ENCODE measurements at regions not wholly inside any gene's neighbourhood (a gene's known extent, or its start where the extent isn't known, plus 50 kb on each side); places are given as distances from the start of the nearest gene placed in this dataset.
"Not testable (repeated sequence)": the region's sequence is repeated elsewhere in the genome, so short reads cannot be mapped to it uniquely, and the experiment has no call there.

- no peak for DNase-seq (ENCODE audit: low read depth, low spot score)
- Histone ChIP-seq H3K9ac (ENCODE audit: insufficient read length, low read depth) (no peak overlapping the region), H3K4me3 (ENCODE audit: insufficient read length, low read depth) (no peak overlapping the region), H3K9me3 (ENCODE audit: insufficient read depth, low read length) (peaks cover 6% of the 10 kb centered on the region; the same call in 1 of the 2 replicates), H3K36me3 (ENCODE audit: insufficient read depth, insufficient read length, low read length) (no peaks in the 10 kb centered on the region), H3K27me3 (ENCODE audit: insufficient read depth, insufficient read length) (no peaks in the 10 kb centered on the region), H3K4me1 (ENCODE audit: insufficient read depth, insufficient read length) (no peaks in the 10 kb centered on the region)
- TF ChIP-seq SUZ12 (IDR thresholded peaks at IDR 0.05; ENCODE audit: extremely low read depth, insufficient read depth, insufficient read length) = no peak
- TF ChIP-seq ZNF274 (IDR thresholded peaks at IDR 0.05; ENCODE audit: low read depth, low read length) = no peak
- TF ChIP-seq YY1 (IDR thresholded peaks at IDR 0.05; ENCODE audit: insufficient read depth, insufficient read length) = no peak
Measured at GRCh38 chr12:59396919-59397318, 198.9 kb upstream of the SLC16A7 start.

- no peak overlapping the region for H3K9ac ChIP-seq (ENCODE audit: insufficient read length, low read depth)
- H3K36me3 ChIP-seq (ENCODE audit: insufficient read depth, insufficient read length, low read length) = no peaks in the 10 kb centered on the region
- no peak for DNase-seq (ENCODE audit: low read depth, low spot score)
- TF ChIP-seq YY1 (IDR thresholded peaks at IDR 0.05; ENCODE audit: insufficient read depth, insufficient read length) (no peak), ZNF274 (IDR thresholded peaks at IDR 0.05; ENCODE audit: low read depth, low read length) (no peak), SUZ12 (IDR thresholded peaks at IDR 0.05; ENCODE audit: extremely low read depth, insufficient read depth, insufficient read length) (no peak)
- no peaks in the 10 kb centered on the region for H3K27me3 ChIP-seq (ENCODE audit: insufficient read depth, insufficient read length)
- no peaks in the 10 kb centered on the region for H3K4me1 ChIP-seq (ENCODE audit: insufficient read depth, insufficient read length)
- H3K9me3 ChIP-seq (ENCODE audit: insufficient read depth, low read length) = peaks cover 6% of the 10 kb centered on the region; the same call in 1 of the 2 replicates
- H3K4me3 ChIP-seq (ENCODE audit: insufficient read length, low read depth) = no peak overlapping the region
Measured at GRCh38 chr12:59396519-59396918, 199.3 kb upstream of the SLC16A7 start.

DNA sequence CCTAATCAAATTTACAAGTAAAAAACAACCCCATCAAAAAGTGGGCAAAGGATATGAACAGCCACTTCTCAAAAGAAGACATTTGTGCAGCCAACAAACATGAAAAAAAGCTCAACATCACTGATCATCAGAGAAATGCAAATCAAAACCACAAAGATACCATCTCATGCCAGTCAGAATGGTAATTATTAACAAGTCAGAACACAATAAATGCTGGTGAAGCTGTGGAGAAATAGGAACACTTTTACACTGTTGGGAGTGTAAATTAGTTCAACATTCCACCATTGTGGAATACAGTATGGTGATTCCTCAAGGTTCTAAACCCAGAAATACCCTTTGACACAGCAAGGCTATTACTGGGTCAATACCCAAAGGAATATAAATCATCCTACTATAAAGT lies 200.5 kb upstream of the SLC16A7 start:
- H3K36me3 ChIP-seq (ENCODE audit: insufficient read depth, insufficient read length, low read length); H3K4me3 ChIP-seq (ENCODE audit: insufficient read length, low read depth); H3K4me1 ChIP-seq (ENCODE audit: insufficient read depth, insufficient read length); DNase-seq (ENCODE audit: low read depth, low spot score); H3K9ac ChIP-seq (ENCODE audit: insufficient read length, low read depth); H3K27me3 ChIP-seq (ENCODE audit: insufficient read depth, insufficient read length); H3K9me3 ChIP-seq (ENCODE audit: insufficient read depth, low read length): not testable (repeated sequence)

DNA sequence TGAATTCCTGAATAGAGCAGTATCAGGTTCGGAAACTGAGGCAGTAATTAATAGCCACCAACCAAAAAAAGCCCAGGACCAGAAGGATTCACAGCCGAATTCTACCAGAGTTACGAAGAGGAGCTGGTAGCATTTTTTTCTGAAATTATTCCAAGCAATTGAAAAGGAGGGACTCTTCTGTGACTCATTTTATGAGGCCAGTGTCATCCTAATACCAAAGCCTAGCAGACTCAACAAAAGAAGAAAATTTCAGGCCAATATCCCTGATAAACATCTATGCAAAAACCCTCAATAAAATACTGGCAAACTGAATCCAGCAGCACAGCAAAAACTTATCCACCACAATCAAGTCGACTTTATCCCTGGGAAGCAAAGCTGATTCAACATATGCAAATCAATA lies 202.3 kb upstream of the SLC16A7 start:
- no peak for TF ChIP-seq YY1 (IDR thresholded peaks at IDR 0.05; ENCODE audit: insufficient read depth, insufficient read length)
- no peak for TF ChIP-seq ZNF274 (IDR thresholded peaks at IDR 0.05; ENCODE audit: low read depth, low read length)
- no peak for TF ChIP-seq SUZ12 (IDR thresholded peaks at IDR 0.05; ENCODE audit: extremely low read depth, insufficient read depth, insufficient read length)
- Histone ChIP-seq H3K9me3 (ENCODE audit: insufficient read depth, low read length) (peaks cover 12% of the 10 kb centered on the region; the same call in 1 of the 2 replicates), H3K36me3 (ENCODE audit: insufficient read depth, insufficient read length, low read length) (no peaks in the 10 kb centered on the region), H3K4me3 (ENCODE audit: insufficient read length, low read depth) (no peak overlapping the region), H3K4me1 (ENCODE audit: insufficient read depth, insufficient read length) (no peaks in the 10 kb centered on the region), H3K27me3 (ENCODE audit: insufficient read depth, insufficient read length) (no peaks in the 10 kb centered on the region), H3K9ac (ENCODE audit: insufficient read length, low read depth) (no peak overlapping the region)
- no peak for DNase-seq (ENCODE audit: low read depth, low spot score)

DNA sequence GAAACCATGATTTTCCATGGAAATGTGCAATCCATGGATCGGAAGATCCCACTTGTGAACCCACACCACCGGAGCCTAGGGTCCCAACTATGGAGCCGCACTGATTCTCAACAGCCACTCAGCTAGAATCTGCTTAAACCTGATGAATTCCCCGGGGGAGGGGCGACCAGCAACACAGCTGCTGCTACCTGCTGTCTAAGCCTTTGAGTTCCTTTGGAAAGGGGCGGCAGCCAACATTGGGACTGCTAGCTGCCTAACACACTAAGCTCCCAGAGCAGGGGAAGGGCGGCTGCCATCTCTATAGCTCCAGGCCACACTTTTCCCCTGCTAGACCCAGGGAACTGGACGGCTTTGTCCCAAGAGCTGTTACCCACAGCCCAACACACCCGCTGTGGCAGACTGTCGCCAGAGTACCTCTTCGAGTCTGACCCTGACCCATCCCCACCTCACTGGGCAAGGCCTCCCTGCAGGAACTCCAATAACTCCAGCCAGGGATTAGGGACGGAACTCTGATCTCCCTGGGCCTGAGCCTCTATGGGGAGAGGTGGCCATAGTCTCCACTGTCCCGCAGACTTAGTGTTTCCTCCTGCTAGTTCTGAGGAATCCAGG lies 205.8 kb upstream of the SLC16A7 start:
- no peaks in the 10 kb centered on the region for H3K27me3 ChIP-seq (ENCODE audit: insufficient read depth, insufficient read length)
- no peaks in the 10 kb centered on the region for H3K4me1 ChIP-seq (ENCODE audit: insufficient read depth, insufficient read length)
- TF ChIP-seq ZNF274 (IDR thresholded peaks at IDR 0.05; ENCODE audit: low read depth, low read length) (no peak), YY1 (IDR thresholded peaks at IDR 0.05; ENCODE audit: insufficient read depth, insufficient read length) (no peak), SUZ12 (IDR thresholded peaks at IDR 0.05; ENCODE audit: extremely low read depth, insufficient read depth, insufficient read length) (no peak)
- no peak overlapping the region for H3K9ac ChIP-seq (ENCODE audit: insufficient read length, low read depth)
- no peak for DNase-seq (ENCODE audit: low read depth, low spot score)
- H3K36me3 ChIP-seq (ENCODE audit: insufficient read depth, insufficient read length, low read length) = no peaks in the 10 kb centered on the region
- H3K9me3 ChIP-seq (ENCODE audit: insufficient read depth, low read length) = peaks cover 24% of the 10 kb centered on the region; the same call in 1 of the 2 replicates
- no peak overlapping the region for H3K4me3 ChIP-seq (ENCODE audit: insufficient read length, low read depth)

GRCh38 chr12:59388694-59389093 lies 207.1 kb upstream of the SLC16A7 start:
- no peak for DNase-seq (ENCODE audit: low read depth, low spot score)
- H3K4me1 ChIP-seq (ENCODE audit: insufficient read depth, insufficient read length) = no peaks in the 10 kb centered on the region
- H3K27me3 ChIP-seq (ENCODE audit: insufficient read depth, insufficient read length) = no peaks in the 10 kb centered on the region
- peaks cover 24% of the 10 kb centered on the region; the same call in 1 of the 2 replicates for H3K9me3 ChIP-seq (ENCODE audit: insufficient read depth, low read length)
- H3K9ac ChIP-seq (ENCODE audit: insufficient read length, low read depth) = no peak overlapping the region
- no peak overlapping the region for H3K4me3 ChIP-seq (ENCODE audit: insufficient read length, low read depth)
- TF ChIP-seq SUZ12 (IDR thresholded peaks at IDR 0.05; ENCODE audit: extremely low read depth, insufficient read depth, insufficient read length) (no peak), YY1 (IDR thresholded peaks at IDR 0.05; ENCODE audit: insufficient read depth, insufficient read length) (no peak), ZNF274 (IDR thresholded peaks at IDR 0.05; ENCODE audit: low read depth, low read length) (no peak)
- H3K36me3 ChIP-seq (ENCODE audit: insufficient read depth, insufficient read length, low read length) = no peaks in the 10 kb centered on the region

DNA sequence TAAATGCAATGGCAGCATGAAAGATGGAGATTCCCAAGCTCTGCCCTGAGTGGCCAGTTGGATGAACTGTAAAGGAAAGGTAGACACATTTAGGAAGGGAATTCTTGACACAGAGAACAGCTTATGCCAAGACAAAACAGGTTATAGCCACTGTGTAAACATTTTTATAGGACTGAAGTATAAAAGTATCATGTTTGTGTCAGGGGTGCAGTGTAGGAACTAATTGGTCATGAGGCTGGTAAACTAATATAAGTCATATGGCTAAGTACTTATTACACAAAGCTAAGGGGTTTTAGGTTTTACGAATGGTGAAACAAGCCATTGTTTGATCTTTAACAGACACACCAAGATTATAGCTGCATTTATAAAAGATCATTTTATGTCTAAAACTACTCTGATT lies 207.7 kb upstream of the SLC16A7 start:
- no peak for DNase-seq (ENCODE audit: low read depth, low spot score)
- Histone ChIP-seq H3K9me3 (ENCODE audit: insufficient read depth, low read length) (peaks cover 24% of the 10 kb centered on the region; the same call in 1 of the 2 replicates), H3K4me1 (ENCODE audit: insufficient read depth, insufficient read length) (no peaks in the 10 kb centered on the region), H3K9ac (ENCODE audit: insufficient read length, low read depth) (no peak overlapping the region), H3K4me3 (ENCODE audit: insufficient read length, low read depth) (no peak overlapping the region), H3K27me3 (ENCODE audit: insufficient read depth, insufficient read length) (no peaks in the 10 kb centered on the region), H3K36me3 (ENCODE audit: insufficient read depth, insufficient read length, low read length) (no peaks in the 10 kb centered on the region)
- no peak for TF ChIP-seq SUZ12 (IDR thresholded peaks at IDR 0.05; ENCODE audit: extremely low read depth, insufficient read depth, insufficient read length)
- TF ChIP-seq ZNF274 (IDR thresholded peaks at IDR 0.05; ENCODE audit: low read depth, low read length) = no peak
- TF ChIP-seq YY1 (IDR thresholded peaks at IDR 0.05; ENCODE audit: insufficient read depth, insufficient read length) = no peak

All from NT2/D1 (cell line).